BLaER1 (cell line): ENCODE measurements at regions not wholly inside any gene's neighbourhood (a gene's known extent, or its start where the extent isn't known, plus 50 kb on each side); places are given as distances from the start of the nearest gene placed in this dataset.
"Not testable (repeated sequence)": the region's sequence is repeated elsewhere in the genome, so short reads cannot be mapped to it uniquely, and the experiment has no call there.

ENCODE experiments used
- H3K27ac ChIP-seq: shearing (Covaris generic); formaldehyde crosslinking; 2 replicates; pipeline ENCODE4 v1.8.1; 2022
- H3K27me3 ChIP-seq: shearing (Covaris generic); formaldehyde crosslinking; 2 replicates; pipeline ENCODE4 v1.8.1; 2022
- H3K36me3 ChIP-seq: shearing (Covaris generic); formaldehyde crosslinking; 2 replicates; pipeline ENCODE4 v1.8.1; 2022
- H3K4me1 ChIP-seq: shearing (Covaris generic); formaldehyde crosslinking; 2 replicates; pipeline ENCODE4 v1.8.1; 2022
- H3K4me2 ChIP-seq: shearing (Covaris generic); formaldehyde crosslinking; 2 replicates; pipeline ENCODE4 v1.8.1; 2022
- H3K4me3 ChIP-seq: shearing (Covaris generic); formaldehyde crosslinking; 2 replicates; pipeline ENCODE4 v1.8.1; 2022
- H3K9ac ChIP-seq: shearing (Covaris generic); formaldehyde crosslinking; 2 replicates; pipeline ENCODE4 v1.8.1; 2022
- H3K9me3 ChIP-seq: shearing (Covaris generic); formaldehyde crosslinking; 2 replicates; pipeline ENCODE4 v1.8.1; 2022
- H4K20me1 ChIP-seq: shearing (Covaris generic); formaldehyde crosslinking; 2 replicates; pipeline ENCODE4 v1.8.1; 2022

DNA sequence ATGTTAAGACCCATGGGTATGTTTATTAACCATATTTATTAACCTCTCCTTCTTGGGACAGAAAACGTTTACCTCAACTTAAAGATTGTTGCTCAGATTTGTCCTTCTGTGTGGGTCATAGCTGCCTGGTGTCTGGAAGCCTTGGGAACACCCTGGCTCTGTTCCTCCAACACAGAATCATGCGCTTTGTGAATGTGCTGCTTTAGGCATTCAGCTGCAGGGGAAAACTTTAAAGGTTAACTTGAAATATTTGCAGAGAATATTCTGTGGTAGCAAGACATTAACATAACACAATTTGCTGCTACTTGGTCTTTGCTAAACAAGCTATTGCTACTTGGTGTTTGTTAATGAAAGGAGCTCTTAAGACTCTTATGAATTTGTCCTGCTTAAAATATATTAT, 50.5 kb upstream of the THOC3 start:
- not testable (repeated sequence) for H3K4me3 ChIP-seq, H3K27ac ChIP-seq

DNA sequence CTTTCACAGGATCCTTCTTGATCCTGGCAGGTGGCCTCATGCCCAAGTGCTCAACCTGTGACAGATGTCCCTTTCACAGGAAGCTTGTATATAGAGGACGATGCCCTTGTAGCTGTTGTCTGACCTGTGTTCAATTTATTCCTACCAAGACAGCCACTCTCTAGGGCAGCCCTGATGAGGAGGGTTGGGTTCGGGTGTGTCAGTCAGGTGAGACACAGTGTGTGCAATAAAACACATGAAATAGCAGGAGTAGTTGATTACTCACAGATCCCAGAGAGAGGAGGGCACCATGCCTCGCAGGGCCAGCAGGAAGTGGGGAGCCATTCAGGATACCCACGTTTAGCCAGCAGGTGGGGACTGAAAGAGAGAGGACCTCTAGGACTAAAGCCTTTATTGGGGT, 52.7 kb upstream of the THOC3 start:
- not testable (repeated sequence) for H3K9ac ChIP-seq, H3K4me1 ChIP-seq, H4K20me1 ChIP-seq, H3K4me2 ChIP-seq, H3K4me3 ChIP-seq, H3K27me3 ChIP-seq, H3K9me3 ChIP-seq, H3K36me3 ChIP-seq, H3K27ac ChIP-seq

More for the DNA sequence above, 50.5 kb upstream of the THOC3 start:
- not testable (repeated sequence) for H3K4me1 ChIP-seq, H3K9me3 ChIP-seq, H3K27me3 ChIP-seq, H4K20me1 ChIP-seq, H3K36me3 ChIP-seq, H3K9ac ChIP-seq, H3K4me2 ChIP-seq

DNA sequence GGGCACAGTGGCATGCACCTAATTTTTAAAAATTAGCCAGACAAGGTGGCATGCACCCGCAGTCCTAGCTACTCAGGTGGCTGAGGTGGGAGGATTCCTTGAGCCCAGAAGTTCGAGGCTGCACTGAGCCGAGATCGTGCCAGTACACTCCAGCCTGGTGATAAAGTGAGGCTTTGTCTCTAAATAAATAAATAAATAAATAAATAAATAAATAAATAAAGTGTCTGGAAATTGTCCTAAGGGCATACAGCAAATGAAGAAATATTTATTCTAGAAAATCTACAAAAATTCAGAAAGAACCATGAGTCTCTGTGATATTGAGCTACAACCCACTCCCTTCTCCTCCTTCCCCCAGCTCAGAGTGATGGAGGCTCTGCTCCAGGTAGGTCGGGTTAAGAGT, 55.4 kb upstream of the THOC3 start:
- not testable (repeated sequence) for H4K20me1 ChIP-seq, H3K9me3 ChIP-seq, H3K27me3 ChIP-seq, H3K27ac ChIP-seq, H3K4me1 ChIP-seq, H3K4me2 ChIP-seq, H3K9ac ChIP-seq, H3K36me3 ChIP-seq, H3K4me3 ChIP-seq

DNA sequence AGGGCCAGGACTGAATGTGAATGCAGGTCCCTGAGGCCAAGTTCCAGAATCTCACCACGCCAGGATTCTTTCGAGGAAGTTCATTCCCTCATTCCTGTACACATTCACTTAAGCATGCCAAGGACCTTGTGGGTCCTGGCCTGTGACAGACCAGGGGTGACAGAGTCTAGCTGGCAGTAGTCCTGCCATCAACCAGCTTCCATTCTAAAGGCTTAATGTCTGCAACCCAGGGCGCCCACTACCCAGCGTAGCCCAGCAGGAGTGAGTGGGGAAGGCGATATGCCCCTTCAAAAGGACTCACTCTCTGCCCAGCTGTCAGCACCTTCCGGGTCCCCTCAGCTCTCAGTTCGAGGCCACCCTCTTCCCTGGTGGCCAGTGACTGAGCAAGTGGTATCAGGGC, 61.3 kb upstream of the THOC3 start:
- not testable (repeated sequence) for H3K9ac ChIP-seq, H3K4me1 ChIP-seq, H3K4me3 ChIP-seq, H3K36me3 ChIP-seq, H4K20me1 ChIP-seq, H3K27me3 ChIP-seq, H3K27ac ChIP-seq, H3K9me3 ChIP-seq, H3K4me2 ChIP-seq

DNA sequence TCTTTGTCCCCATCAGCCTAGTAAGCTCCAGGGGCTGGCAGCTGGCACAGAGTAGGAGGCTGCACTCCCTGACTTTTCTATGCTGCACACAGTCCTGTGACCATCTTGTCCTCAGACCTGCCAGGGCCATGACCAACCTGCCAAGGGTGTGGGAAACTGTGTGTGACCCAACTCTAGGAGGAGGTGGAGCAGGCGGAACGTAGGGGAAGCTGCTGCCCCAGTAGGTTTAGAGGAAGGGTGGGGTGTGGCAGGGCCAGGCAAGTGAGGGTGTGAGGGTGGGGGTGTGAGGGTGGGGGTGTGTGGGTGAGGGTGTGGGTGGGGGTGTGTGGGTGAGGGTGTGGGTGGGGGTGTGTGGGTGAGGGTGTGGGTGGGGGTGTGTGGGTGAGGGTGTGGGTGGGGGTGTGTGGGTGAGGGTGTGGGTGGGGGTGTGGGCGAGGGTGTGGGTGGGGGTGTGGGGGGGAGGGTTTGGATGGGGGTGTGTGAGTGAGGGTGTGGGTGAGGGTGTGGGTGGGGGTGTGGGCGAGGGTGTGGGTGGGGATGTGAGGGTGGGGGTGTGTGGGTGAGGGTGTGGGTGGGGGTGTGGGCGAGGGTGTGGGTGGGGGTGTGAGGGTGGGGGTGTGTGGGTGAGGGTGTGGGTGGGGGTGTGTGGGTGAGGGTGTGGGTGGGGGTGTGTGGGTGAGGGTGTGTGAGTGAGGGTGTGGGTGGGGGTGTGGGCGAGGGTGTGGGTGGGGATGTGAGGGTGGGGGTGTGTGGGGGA, 62.4 kb upstream of the THOC3 start:
- not testable (repeated sequence) for H3K4me3 ChIP-seq, H3K36me3 ChIP-seq, H4K20me1 ChIP-seq, H3K4me2 ChIP-seq, H3K9ac ChIP-seq, H3K4me1 ChIP-seq, H3K27ac ChIP-seq, H3K27me3 ChIP-seq, H3K9me3 ChIP-seq

DNA sequence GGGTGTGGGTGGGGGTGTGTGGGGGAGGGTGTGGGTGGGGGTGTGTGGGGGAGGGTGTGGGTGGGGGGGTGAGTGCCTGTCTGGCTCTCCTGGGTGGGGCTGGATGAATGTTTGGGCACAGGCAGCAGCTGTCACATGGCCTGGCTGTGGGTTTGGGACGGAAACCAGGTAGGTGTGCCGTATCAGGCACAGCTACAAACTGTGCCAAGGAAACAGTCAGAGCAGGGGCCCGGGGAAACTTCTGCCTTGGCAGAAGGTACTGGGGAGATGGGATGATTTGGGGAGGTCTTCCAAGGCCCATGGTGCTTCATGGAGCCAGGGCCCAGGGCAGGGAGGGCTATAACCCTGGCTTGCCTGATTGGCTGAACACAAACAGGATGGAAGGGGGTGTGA, 63.0 kb upstream of the THOC3 start:
- H3K4me2 ChIP-seq, H3K36me3 ChIP-seq, H3K9me3 ChIP-seq, H3K4me3 ChIP-seq, H3K27me3 ChIP-seq, H3K4me1 ChIP-seq, H3K27ac ChIP-seq, H4K20me1 ChIP-seq, H3K9ac ChIP-seq: not testable (repeated sequence)

DNA sequence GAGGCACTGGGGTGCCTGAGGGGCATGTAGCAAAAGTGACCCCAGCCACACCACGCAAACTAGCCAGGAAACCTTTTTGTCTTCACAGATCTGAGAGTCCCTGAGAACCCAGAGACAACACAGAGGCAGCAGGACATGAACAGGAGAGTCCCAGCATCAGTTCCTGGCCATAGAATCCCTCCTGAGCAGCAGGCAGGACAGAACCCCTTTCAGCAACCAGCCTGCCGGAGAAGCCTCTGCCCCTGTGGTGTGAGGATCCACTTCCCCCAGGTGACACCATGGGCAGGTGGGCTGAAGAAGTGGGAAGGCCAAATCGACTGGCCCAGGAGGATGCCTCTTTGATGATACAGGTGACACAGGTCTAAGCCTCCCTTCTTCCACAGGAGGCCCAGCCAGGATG, 65.1 kb upstream of the THOC3 start:
- not testable (repeated sequence) for H3K4me1 ChIP-seq, H4K20me1 ChIP-seq, H3K27me3 ChIP-seq, H3K4me3 ChIP-seq, H3K9ac ChIP-seq, H3K4me2 ChIP-seq, H3K27ac ChIP-seq, H3K36me3 ChIP-seq, H3K9me3 ChIP-seq

DNA sequence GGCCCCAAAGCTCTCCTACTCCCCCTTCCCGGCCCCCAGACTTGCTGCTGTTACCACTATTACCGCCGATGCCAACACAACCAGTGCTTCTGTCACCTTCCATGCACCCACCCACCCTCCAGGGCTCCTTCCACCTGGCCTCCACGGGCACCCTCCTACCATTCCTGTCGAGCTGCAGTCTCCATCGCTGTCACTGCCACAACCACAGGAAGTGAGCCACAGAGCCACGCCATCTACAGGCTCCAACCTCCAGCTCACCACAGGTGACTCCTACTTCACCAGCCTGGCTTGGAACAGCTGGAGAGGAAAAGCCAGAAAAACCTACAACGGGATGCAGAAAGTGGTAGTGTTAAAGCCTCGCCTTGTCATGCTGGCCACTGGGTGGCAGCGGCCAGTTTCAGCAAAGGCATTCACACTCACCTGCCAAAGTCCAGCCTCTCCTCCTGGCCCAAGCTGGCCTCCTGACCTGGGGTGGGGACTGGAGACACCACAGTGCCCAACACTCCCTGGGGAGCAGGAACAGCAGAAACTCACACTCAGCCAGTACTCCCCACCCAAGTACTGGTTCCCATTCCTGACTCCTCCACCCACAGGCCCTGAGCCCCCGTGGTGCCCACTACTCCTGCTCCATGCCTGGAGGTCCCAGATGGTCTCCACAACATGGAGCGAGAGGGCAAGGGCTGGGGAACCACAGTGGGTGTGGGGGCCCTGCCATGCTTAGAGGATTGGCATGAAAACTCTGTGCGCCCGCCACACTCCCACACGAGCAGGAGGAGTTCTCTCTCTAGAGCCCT, 66.5 kb upstream of the THOC3 start:
- H3K4me3 ChIP-seq: not testable (repeated sequence)

DNA sequence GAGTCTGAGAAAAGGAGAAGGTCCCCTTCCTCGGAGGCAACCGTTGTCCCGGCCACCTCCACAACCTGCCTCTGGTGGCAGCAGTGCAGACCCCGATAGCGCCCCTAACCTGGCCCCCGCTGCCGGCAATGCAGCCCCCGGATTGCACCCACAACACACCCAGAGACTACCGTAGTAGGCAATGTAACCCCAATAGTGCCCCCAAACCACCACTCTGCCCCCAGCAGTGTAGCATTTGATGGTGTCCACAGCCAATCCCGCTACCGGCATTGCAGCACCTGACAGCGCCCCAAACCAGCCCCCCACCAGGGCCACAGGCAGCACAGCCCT, 67.1 kb upstream of the THOC3 start:
- H3K9ac ChIP-seq, H3K27me3 ChIP-seq, H3K27ac ChIP-seq, H3K36me3 ChIP-seq, H4K20me1 ChIP-seq, H3K4me1 ChIP-seq, H3K4me2 ChIP-seq, H3K4me3 ChIP-seq, H3K9me3 ChIP-seq: not testable (repeated sequence)

More for the DNA sequence above, 66.5 kb upstream of the THOC3 start:
- not testable (repeated sequence) for H3K4me2 ChIP-seq, H3K27ac ChIP-seq, H3K4me1 ChIP-seq, H3K27me3 ChIP-seq, H3K36me3 ChIP-seq, H3K9me3 ChIP-seq, H4K20me1 ChIP-seq, H3K9ac ChIP-seq

DNA sequence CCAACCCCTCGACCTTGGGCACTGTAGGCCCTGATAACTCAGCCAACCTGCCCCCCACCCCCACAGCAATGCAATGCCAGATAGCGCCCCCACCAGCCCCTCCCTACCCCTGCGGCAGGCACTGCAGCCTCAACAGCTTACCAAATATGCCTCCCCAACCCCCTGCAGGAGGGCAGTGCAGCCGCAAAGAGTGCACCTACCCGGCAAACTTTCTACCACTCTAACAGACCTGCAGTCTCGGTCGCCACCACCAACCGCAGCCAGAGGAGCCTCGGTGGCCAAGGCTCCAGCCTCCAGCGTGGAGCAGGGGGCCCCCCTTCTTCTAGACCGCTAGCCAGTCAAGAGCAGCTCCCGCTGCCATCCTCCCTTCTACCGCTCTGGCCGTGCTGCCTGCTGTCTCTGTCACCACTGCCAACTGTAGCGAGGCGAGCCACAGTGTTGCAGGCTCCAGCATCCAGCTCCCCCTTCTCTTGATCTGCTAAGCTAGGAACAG, 67.7 kb upstream of the THOC3 start:
- not testable (repeated sequence) for H3K27me3 ChIP-seq, H3K9me3 ChIP-seq, H3K4me3 ChIP-seq, H3K36me3 ChIP-seq, H3K4me2 ChIP-seq, H4K20me1 ChIP-seq, H3K4me1 ChIP-seq, H3K9ac ChIP-seq, H3K27ac ChIP-seq

DNA sequence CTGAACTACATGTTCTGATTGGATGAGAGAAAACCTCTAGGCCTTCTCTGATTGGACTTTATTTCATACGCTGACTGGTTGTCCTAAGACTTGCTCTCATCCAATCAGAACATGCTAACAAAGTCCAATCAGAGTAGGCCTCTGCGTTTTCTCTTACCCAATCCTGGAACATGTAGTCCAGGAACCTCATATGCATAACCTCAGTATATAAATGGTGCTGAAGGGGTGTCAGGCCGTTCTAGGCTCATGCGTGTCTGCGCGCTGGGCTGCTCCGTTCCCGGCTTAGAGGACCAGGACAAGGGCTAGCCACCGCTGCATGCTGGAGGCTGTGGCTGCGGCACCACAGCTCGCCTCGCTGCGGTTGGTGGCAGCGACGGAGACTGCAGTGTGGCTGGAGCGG, 68.3 kb upstream of the THOC3 start:
- not testable (repeated sequence) for H3K4me1 ChIP-seq, H3K36me3 ChIP-seq, H3K27me3 ChIP-seq

DNA sequence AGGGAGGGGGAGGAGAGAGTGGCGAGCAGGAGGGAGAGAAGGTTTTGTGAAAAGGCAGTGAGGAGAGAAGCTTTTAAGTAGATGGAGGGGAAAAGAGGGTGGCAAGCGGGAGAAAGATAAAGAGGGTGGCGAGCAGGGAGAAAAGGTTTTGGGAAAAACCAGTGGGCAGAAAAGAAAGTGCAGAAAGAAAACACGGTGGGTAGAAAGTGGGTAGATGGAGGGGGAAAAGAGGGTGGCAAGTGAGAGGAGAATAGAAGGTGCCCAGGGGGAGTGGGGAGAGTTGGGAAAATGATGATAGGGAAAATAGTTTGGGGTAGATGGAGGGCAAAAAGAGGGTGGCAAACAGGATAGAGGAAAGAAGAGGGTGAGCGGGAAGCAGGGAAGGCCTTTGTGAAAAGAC, 69.1 kb upstream of the THOC3 start:
- not testable (repeated sequence) for H4K20me1 ChIP-seq, H3K9ac ChIP-seq, H3K27me3 ChIP-seq, H3K4me1 ChIP-seq, H3K4me3 ChIP-seq, H3K27ac ChIP-seq, H3K4me2 ChIP-seq, H3K9me3 ChIP-seq, H3K36me3 ChIP-seq

More for the DNA sequence above, 68.3 kb upstream of the THOC3 start:
- H3K27ac ChIP-seq, H4K20me1 ChIP-seq, H3K4me3 ChIP-seq, H3K4me2 ChIP-seq, H3K9me3 ChIP-seq, H3K9ac ChIP-seq: not testable (repeated sequence)

DNA sequence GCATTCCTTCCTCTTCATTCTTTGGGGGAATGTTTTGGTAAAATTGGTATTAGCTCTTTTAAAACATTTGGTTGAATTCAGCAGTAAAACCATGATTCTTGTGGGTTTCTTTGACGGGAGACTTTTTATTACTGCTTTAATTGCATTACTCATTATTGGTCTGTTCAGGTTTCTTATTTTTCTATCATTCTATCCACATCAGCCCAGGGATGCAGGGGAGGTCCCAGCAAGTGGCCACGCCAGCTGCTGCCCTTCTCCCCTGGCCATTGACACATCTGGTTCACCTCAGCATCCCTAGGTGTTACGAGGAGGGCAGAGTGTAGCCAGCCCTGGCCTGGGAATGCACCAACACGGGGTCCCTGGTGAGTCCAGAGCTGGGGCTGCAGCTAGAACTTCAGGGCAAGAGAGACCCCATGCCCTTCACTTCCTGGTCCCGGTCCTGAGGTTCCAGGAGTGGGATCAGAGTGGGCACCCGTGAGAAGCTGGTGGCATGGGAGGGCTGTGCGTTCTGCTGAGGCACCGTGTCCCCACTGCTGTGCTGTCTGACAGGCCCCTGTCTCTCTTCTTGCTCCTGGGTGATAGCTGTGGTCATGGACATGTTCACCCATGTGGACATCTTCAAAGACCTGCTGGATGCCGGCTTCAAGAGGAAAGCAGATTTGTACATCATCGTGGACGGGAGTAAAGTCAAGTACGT, 72.1 kb upstream of the THOC3 start:
- not testable (repeated sequence) for H4K20me1 ChIP-seq, H3K36me3 ChIP-seq, H3K4me2 ChIP-seq, H3K4me1 ChIP-seq, H3K9me3 ChIP-seq, H3K4me3 ChIP-seq, H3K27ac ChIP-seq, H3K9ac ChIP-seq, H3K27me3 ChIP-seq

DNA sequence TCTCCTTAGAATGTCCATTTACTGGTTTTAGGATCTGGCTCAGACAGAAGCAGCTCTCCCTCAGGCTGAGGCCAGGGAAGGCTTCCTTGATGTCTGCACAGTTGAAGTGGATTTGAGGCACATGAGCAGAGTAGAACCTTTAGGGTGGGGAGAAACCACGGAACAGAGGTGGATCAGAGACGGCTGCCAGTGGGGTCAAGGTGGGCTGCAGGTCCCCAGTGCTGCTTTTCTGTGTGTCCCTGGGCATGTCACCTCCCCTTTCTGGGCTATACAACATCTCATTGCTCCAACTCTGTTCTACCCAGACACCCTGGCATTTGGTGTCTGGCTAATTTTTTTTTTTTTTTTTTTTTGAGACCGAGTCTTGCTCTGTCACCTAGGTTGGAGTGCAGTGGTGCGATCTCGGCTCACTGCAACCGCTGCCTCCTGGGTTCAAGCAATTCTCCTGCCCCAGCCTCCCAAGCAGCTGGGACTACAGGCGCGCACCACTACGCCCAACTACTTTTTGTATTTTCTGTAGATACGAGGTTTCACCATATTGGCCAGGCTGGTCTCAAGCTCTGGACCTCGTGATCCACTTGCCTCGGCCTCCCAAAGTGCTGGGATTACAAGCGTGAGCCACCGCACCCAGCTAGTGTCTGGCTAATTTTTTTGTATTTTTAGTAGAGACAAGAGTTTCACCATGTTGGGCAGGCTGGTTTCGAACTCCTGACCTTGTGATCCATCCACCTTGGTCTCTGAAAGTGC, 73.3 kb upstream of the THOC3 start:
- H3K9ac ChIP-seq, H3K9me3 ChIP-seq, H3K4me3 ChIP-seq, H3K4me2 ChIP-seq, H3K27ac ChIP-seq, H3K4me1 ChIP-seq, H3K36me3 ChIP-seq, H3K27me3 ChIP-seq, H4K20me1 ChIP-seq: not testable (repeated sequence)
